Neuronal stem cell (in vitro differentiated cells): ENCODE measurements at regions not wholly inside any gene's neighbourhood (a gene's known extent, or its start where the extent isn't known, plus 50 kb on each side); places are given as distances from the start of the nearest gene placed in this dataset.
A peak's percentile ranks its signal among the peaks of the same experiment; 100 is the strongest.

ENCODE experiments used
- DNase-seq: peaks from one replicate; pipeline ENCODE4 v3.0.0-alpha.2; 2013; ENCODE audit warnings: low spot score
- H2AFZ ChIP-seq: one replicate; pipeline ENCODE4 v1.6.1; 2013; ENCODE audit warnings: mild to moderate bottlenecking, low read length, inconsistent platforms
- H2AK5ac ChIP-seq: 2 replicates; pipeline ENCODE4 v1.6.1; 2013; ENCODE audit warnings: low read depth, mild to moderate bottlenecking, inconsistent platforms, low read length, moderate library complexity, mixed read lengths
- H2BK120ac ChIP-seq: 2 replicates; pipeline ENCODE4 v1.6.1; 2013; ENCODE audit warnings: low read depth, mild to moderate bottlenecking, inconsistent platforms, low read length, moderate library complexity, mixed read lengths
- H2BK12ac ChIP-seq: one replicate; pipeline ENCODE4 v1.6.1; 2013; ENCODE audit warnings: low read length, inconsistent platforms
- H2BK15ac ChIP-seq: 2 replicates; pipeline ENCODE4 v1.6.1; 2013; ENCODE audit warnings: mild to moderate bottlenecking, low read length, inconsistent platforms, mixed read lengths
- H2BK5ac ChIP-seq: one replicate; pipeline ENCODE4 v1.6.1; 2013; ENCODE audit warnings: inconsistent platforms, mild to moderate bottlenecking, low read length, moderate library complexity
- H3K14ac ChIP-seq: one replicate; pipeline ENCODE4 v1.6.1; 2013; ENCODE audit warnings: low read length, inconsistent platforms
- H3K18ac ChIP-seq: 2 replicates; pipeline ENCODE4 v1.6.1; 2013; ENCODE audit warnings: low read length, inconsistent platforms
- H3K23ac ChIP-seq: 2 replicates; pipeline ENCODE4 v1.6.1; 2013; ENCODE audit warnings: low read depth, mild to moderate bottlenecking, mixed read lengths, low read length, inconsistent platforms; ENCODE audit not compliant: poor library complexity
- H3K27ac ChIP-seq: replicated peaks from 3 replicates; pipeline ENCODE4 v1.5.1; 2013; ENCODE audit warnings: low read length, inconsistent platforms
- H3K27me3 ChIP-seq, 3 experiments: 2 replicates each; pipeline ENCODE4 v1.6.1; 2013; ENCODE audit warnings: low read length in 3 of 3, mild to moderate bottlenecking in 2 of 3, inconsistent platforms in 1 of 3, low read depth in 1 of 3, mixed read lengths in 1 of 3, moderate library complexity in 1 of 3; ENCODE audit not compliant: control insufficient read depth in 3 of 3, insufficient read depth in 3 of 3
- H3K36me3 ChIP-seq, 2 donors: replicated peaks in 1 of 2; 2 replicates each; pipeline ENCODE4 v1.6.1; 2013; ENCODE audit warnings: low read length in 2 of 2; ENCODE audit not compliant: control insufficient read depth in 2 of 2, insufficient read depth in 2 of 2
- H3K4ac ChIP-seq: 2 replicates; pipeline ENCODE4 v1.6.1; 2013; ENCODE audit warnings: inconsistent platforms, mild to moderate bottlenecking, low read length, moderate library complexity
- H3K4me1 ChIP-seq, 2 donors: 1 replicate in 1 of 2; 2 replicates in 1 of 2; pipeline ENCODE4 v1.6.1; 2013; ENCODE audit warnings: low read length in 2 of 2, low read depth in 1 of 2; ENCODE audit not compliant: control insufficient read depth in 2 of 2, insufficient read depth in 1 of 2
- H3K4me2 ChIP-seq: one replicate; pipeline ENCODE4 v1.6.1; 2013; ENCODE audit warnings: mild to moderate bottlenecking, low read length, inconsistent platforms; ENCODE audit not compliant: insufficient read depth, poor library complexity, severe bottlenecking
- H3K4me3 ChIP-seq, 2 donors: 2 replicates each; pipeline ENCODE4 v1.5.1; 2013; ENCODE audit warnings: low read length in 2 of 2, mild to moderate bottlenecking in 2 of 2, inconsistent platforms in 1 of 2, moderate library complexity in 1 of 2
- H3K79me1 ChIP-seq: one replicate; pipeline ENCODE4 v1.6.1; 2013; ENCODE audit warnings: low read depth, mild to moderate bottlenecking, inconsistent platforms, low read length, moderate library complexity
- H3K9ac ChIP-seq: one replicate; pipeline ENCODE4 v1.6.1; 2013; ENCODE audit warnings: mild to moderate bottlenecking, low read depth, low read length, inconsistent platforms; ENCODE audit not compliant: poor library complexity
- H3K9me3 ChIP-seq, 2 donors: replicated peaks in 1 of 2; 2 replicates each; pipeline versions ENCODE3 to v1.6.1; 2013; ENCODE audit warnings: low read length in 2 of 2, mild to moderate bottlenecking in 2 of 2, inconsistent platforms in 1 of 2, low read depth in 1 of 2, mixed read lengths in 1 of 2, moderate library complexity in 1 of 2; ENCODE audit not compliant: control insufficient read depth in 2 of 2, insufficient read depth in 1 of 2
- H4K8ac ChIP-seq: one replicate; pipeline ENCODE4 v1.6.1; 2013; ENCODE audit warnings: low read depth, mild to moderate bottlenecking, inconsistent platforms, low read length, moderate library complexity
- H4K91ac ChIP-seq: one replicate; pipeline ENCODE4 v1.6.1; 2013; ENCODE audit warnings: low read length, low read depth, mild to moderate bottlenecking, inconsistent platforms; ENCODE audit not compliant: poor library complexity
- WGBS, 2 donors: extraction: QIAGEN DNeasy Blood & Tissue Kit; methylation state at CpG; one replicate each; pipeline ENCODE4 v1.1.7; 2013; ENCODE audit warnings: missing lambda C conversion rate in 2 of 2, mixed read lengths in 1 of 2; ENCODE audit not compliant: insufficient read length in 2 of 2, insufficient replicate concordance in 1 of 2; ENCODE audit errors: extremely low coverage in 2 of 2; 5-methylcytosine and 5-hydroxymethylcytosine counted together

DNA sequence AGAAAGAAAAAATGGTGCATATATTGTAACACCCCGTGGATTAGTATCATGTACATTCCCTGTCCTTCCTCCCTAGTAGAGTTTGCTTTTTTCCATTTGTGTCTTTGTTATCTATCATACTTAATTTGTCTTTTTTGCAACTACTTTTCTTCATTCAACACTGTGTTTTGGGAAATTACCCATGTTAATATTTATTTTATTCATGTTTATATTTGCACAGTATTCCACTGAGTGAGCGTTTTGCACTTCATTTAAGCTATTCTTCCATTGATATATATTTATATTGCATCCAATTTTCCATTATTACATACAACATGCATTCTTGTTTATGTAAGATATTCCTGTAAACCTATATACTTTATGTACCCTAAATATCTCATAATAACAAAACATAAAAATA lies 57.6 kb upstream of the FAM171A1 start:
- WGBS, 2 donors = no CpG with 5 or more reads among the region's 2 CpGs
- H2AFZ ChIP-seq = no peak overlapping the region
- no peak overlapping the region for H3K18ac ChIP-seq

DNA sequence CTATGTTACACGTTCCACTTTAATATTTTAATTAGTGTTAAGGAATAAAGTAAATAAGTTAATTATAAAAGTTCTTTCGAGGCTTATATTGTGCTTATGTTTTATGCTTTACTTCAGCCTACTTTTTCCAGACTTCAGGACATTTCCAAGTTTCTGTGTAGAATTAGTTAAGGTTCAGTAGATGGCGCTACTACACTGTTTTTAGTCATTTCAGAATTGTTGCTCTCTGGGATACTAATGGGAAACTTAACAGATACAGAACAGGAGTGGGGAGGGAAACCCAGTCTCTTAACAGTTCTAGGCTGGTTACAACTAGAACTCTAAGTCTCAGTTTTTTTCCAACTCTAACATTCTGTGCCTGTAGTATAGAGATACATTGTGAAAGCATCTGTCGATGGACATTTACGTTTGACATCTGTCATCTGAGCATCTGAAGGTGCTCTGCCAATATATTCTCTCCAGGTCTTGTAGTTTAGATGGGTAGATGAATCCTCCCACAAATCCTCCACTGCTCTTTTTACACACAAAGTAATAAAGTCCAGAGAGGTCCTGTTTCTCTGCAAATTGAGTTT lies 56.8 kb upstream of the FAM171A1 start:
- no peak overlapping the region for H3K4me2 ChIP-seq
- H2BK12ac ChIP-seq = no peak overlapping the region
- no peak overlapping the region for H3K9ac ChIP-seq
- H3K4ac ChIP-seq = no peak overlapping the region
- no peaks in the 10 kb centered on the region for H3K27me3 ChIP-seq
- H2BK5ac ChIP-seq = no peak overlapping the region
- H3K18ac ChIP-seq = no peak overlapping the region
- no peak overlapping the region for H3K4me3 ChIP-seq
- H3K14ac ChIP-seq = no peak overlapping the region
- peak; percentile 53 for DNase-seq
- no peaks in the 10 kb centered on the region for H3K36me3 ChIP-seq
- no peak overlapping the region for H2AK5ac ChIP-seq
- H2BK120ac ChIP-seq = no peak overlapping the region
- no peak overlapping the region for H4K8ac ChIP-seq
- no peak overlapping the region for H3K23ac ChIP-seq
- no peak overlapping the region for H3K27ac ChIP-seq
- H3K79me1 ChIP-seq = no peaks in the 10 kb centered on the region
- H3K9me3 ChIP-seq = no peaks in the 10 kb centered on the region
- H2AFZ ChIP-seq = no peak overlapping the region
- WGBS, 2 donors = no CpG with 5 or more reads among the region's 5 CpGs
- no peak overlapping the region for H2BK15ac ChIP-seq
- H3K4me1 ChIP-seq = no peaks in the 10 kb centered on the region
- H4K91ac ChIP-seq = no peak overlapping the region

More for the DNA sequence above, 57.6 kb upstream of the FAM171A1 start:
- Histone ChIP-seq H3K23ac (no peak overlapping the region), H3K14ac (no peak overlapping the region), H2BK15ac (no peak overlapping the region), H3K4me2 (no peak overlapping the region), H3K27me3 (peaks cover 0 to 3% (median 0%) of the 10 kb centered on the region in 3 experiments), H2BK5ac (no peak overlapping the region), H4K91ac (no peak overlapping the region), H3K4me1 (no peaks in the 10 kb centered on the region), H3K27ac (no peak overlapping the region), H2BK120ac (no peak overlapping the region), H2BK12ac (no peak overlapping the region), H3K4me3 (no peak overlapping the region), H3K4ac (no peak overlapping the region), H2AK5ac (no peak overlapping the region), H3K36me3 (no peaks in the 10 kb centered on the region), H3K9me3 (no peaks in the 10 kb centered on the region), H4K8ac (no peak overlapping the region), H3K79me1 (no peaks in the 10 kb centered on the region), H3K9ac (no peak overlapping the region)
- DNase-seq = no peak

DNA sequence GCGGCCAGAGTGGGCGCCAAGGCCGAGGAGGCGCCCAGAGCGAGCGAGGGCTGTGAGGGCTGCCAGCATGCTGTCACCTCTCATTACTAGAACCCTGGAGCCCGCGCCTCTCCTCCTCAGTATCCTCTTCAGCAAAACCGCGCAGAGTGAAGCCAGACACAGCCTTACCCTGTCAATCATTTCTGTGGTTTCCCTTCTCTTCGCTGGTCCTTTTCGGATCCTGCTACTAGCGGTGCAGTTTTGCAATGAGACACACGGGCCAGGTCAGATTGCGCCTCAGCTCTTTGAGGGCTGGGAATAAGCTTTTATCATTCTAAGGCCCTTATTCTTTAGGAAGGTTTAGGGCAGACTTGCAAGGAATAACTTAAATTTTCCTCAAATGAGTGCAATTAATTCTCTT lies 55.5 kb upstream of the FAM171A1 start:
- DNase-seq = no peak
- Histone ChIP-seq H3K27me3 (no peaks in the 10 kb centered on the region), H4K91ac (no peak overlapping the region), H3K4me2 (no peak overlapping the region), H2AK5ac (no peak overlapping the region), H3K4me3 (no peak overlapping the region), H3K27ac (no peak overlapping the region), H3K9me3 (no peaks in the 10 kb centered on the region), H2BK5ac (no peak overlapping the region), H2AFZ (peak overlapping the region; percentile 7), H3K14ac (no peak overlapping the region), H2BK120ac (no peak overlapping the region), H3K4me1 (no peaks in the 10 kb centered on the region), H3K36me3 (no peaks in the 10 kb centered on the region), H3K4ac (no peak overlapping the region), H2BK15ac (no peak overlapping the region), H3K79me1 (no peaks in the 10 kb centered on the region), H3K18ac (no peak overlapping the region), H4K8ac (no peak overlapping the region), H3K23ac (no peak overlapping the region), H3K9ac (no peak overlapping the region), H2BK12ac (no peak overlapping the region)
- WGBS, 2 donors = no CpG with 5 or more reads among the region's 15 CpGs

DNA sequence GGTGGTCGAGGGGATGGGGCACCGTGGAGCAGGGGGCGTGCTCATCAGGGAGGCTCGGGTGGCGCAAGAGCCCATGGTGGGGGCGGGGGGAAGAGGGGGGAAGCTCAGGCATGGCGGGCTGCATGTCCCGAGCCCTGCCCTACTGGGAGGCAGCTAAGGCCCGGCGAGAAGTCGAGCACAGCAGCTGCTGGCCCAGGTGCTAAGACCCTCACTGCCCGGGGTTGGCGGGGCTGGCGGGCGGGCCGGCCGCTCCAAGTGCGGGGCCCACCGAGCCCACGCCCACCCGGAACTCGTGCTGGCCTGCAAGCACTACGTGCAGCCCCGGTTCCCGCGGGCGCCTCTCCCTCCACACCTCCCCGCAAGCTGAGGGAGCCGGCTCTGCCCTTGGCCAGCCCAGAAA lies 55.0 kb upstream of the FAM171A1 start:
- no peak overlapping the region for H3K14ac ChIP-seq
- no peaks in the 10 kb centered on the region for H3K36me3 ChIP-seq
- no peak overlapping the region for H3K9ac ChIP-seq
- WGBS, 2 donors = no CpG with 5 or more reads among the region's 29 CpGs
- H3K23ac ChIP-seq = no peak overlapping the region
- DNase-seq = no peak
- no peak overlapping the region for H3K4ac ChIP-seq
- H2BK5ac ChIP-seq = no peak overlapping the region
- H3K4me3 ChIP-seq = no peak overlapping the region
- no peaks in the 10 kb centered on the region for H3K79me1 ChIP-seq
- H3K27ac ChIP-seq = no peak overlapping the region
- H3K9me3 ChIP-seq = no peaks in the 10 kb centered on the region
- H2AK5ac ChIP-seq = no peak overlapping the region
- H2BK120ac ChIP-seq = no peak overlapping the region
- H3K4me1 ChIP-seq = no peaks in the 10 kb centered on the region
- H3K4me2 ChIP-seq = no peak overlapping the region
- H2AFZ ChIP-seq = peak overlapping the region; percentile 7
- no peak overlapping the region for H4K91ac ChIP-seq
- H3K27me3 ChIP-seq = no peaks in the 10 kb centered on the region
- H2BK15ac ChIP-seq = no peak overlapping the region
- no peak overlapping the region for H3K18ac ChIP-seq
- no peak overlapping the region for H4K8ac ChIP-seq
- H2BK12ac ChIP-seq = no peak overlapping the region
